H9 (cell line): ENCODE measurements at regions not wholly inside any gene's neighbourhood (a gene's known extent, or its start where the extent isn't known, plus 50 kb on each side); places are given as distances from the start of the nearest gene placed in this dataset.

Source experiments
- DNase-seq: peaks from one replicate; pipeline ENCODE4 v3.0.0-alpha.2; 2017
- H2AFZ ChIP-seq: one replicate; pipeline ENCODE4 v1.6.1; 2013; ENCODE audit warnings: mild to moderate bottlenecking, low read length, control low read depth, moderate library complexity
- H2AK5ac ChIP-seq: 2 replicates; pipeline ENCODE4 v1.6.1; 2013; ENCODE audit warnings: low read length, control low read depth, mixed read lengths; ENCODE audit not compliant: insufficient read length
- H2BK120ac ChIP-seq: one replicate; pipeline ENCODE4 v1.6.1; 2013; ENCODE audit warnings: low read depth, mild to moderate bottlenecking, low read length, control low read depth, inconsistent platforms; ENCODE audit not compliant: poor library complexity, severe bottlenecking
- H2BK12ac ChIP-seq: 2 replicates; pipeline ENCODE4 v1.6.1; 2013; ENCODE audit warnings: low read length, control low read depth, mixed read lengths, low read depth; ENCODE audit not compliant: insufficient read length
- H2BK15ac ChIP-seq: 2 replicates; pipeline ENCODE4 v1.6.1; 2013; ENCODE audit warnings: low read depth, low read length, control low read depth
- H2BK20ac ChIP-seq: one replicate; pipeline ENCODE4 v1.6.1; 2013; ENCODE audit warnings: low read depth, mild to moderate bottlenecking, low read length, control low read depth, inconsistent platforms; ENCODE audit not compliant: poor library complexity, severe bottlenecking
- H2BK5ac ChIP-seq: 2 replicates; pipeline ENCODE4 v1.6.1; 2013; ENCODE audit warnings: low read length, control low read depth, mixed read lengths; ENCODE audit not compliant: insufficient read length
- H3K14ac ChIP-seq: 2 replicates; pipeline ENCODE4 v1.6.1; 2013; ENCODE audit warnings: low read length, control low read depth; ENCODE audit not compliant: insufficient read depth
- H3K18ac ChIP-seq: 2 replicates; pipeline ENCODE4 v1.6.1; 2013; ENCODE audit warnings: low read depth, mild to moderate bottlenecking, mixed read lengths, low read length, control low read depth; ENCODE audit not compliant: insufficient read length
- H3K23ac ChIP-seq: 2 replicates; pipeline ENCODE4 v1.6.1; 2013; ENCODE audit warnings: low read length, control low read depth, mixed read lengths, low read depth; ENCODE audit not compliant: insufficient read length
- H3K23me2 ChIP-seq: 2 replicates; pipeline ENCODE4 v1.6.1; 2013; ENCODE audit warnings: low read depth, mild to moderate bottlenecking, mixed read lengths, low read length, control low read depth; ENCODE audit not compliant: insufficient read length, poor library complexity, severe bottlenecking
- H3K27ac ChIP-seq: 2 replicates; pipeline ENCODE4 v1.5.1; 2013; ENCODE audit warnings: low read length, control low read depth, mixed read lengths, low read depth; ENCODE audit not compliant: insufficient read length
- H3K27me3 ChIP-seq: 2 replicates; pipeline ENCODE4 v1.6.1; 2013; ENCODE audit warnings: low read length, control low read depth, inconsistent platforms; ENCODE audit not compliant: insufficient read depth
- H3K4ac ChIP-seq: 2 replicates; pipeline ENCODE4 v1.6.1; 2013; ENCODE audit warnings: low read depth, mild to moderate bottlenecking, control low read depth, inconsistent platforms, low read length, moderate library complexity
- H3K4me1 ChIP-seq: 2 replicates; pipeline ENCODE4 v1.6.1; 2013; ENCODE audit warnings: low read length, control low read depth, inconsistent platforms; ENCODE audit not compliant: insufficient read depth
- H3K4me2 ChIP-seq: 2 replicates; pipeline ENCODE4 v1.6.1; 2013; ENCODE audit warnings: low read length, control low read depth, mixed read lengths; ENCODE audit not compliant: insufficient read length, insufficient read depth
- H3K56ac ChIP-seq: 2 replicates; pipeline ENCODE4 v1.6.1; 2013; ENCODE audit warnings: low read depth, mild to moderate bottlenecking, mixed read lengths, low read length, control low read depth; ENCODE audit not compliant: insufficient read length
- H3K79me1 ChIP-seq: 2 replicates; pipeline ENCODE4 v1.6.1; 2013; ENCODE audit warnings: low read depth, mild to moderate bottlenecking, moderate library complexity, low read length, control low read depth, inconsistent platforms; ENCODE audit not compliant: insufficient read depth, poor library complexity, severe bottlenecking
- H3K79me2 ChIP-seq: 2 replicates; pipeline ENCODE4 v1.6.1; 2013; ENCODE audit warnings: low read length, control low read depth, inconsistent platforms; ENCODE audit not compliant: insufficient read depth
- H3K9ac ChIP-seq: 2 replicates; pipeline ENCODE4 v1.6.1; 2013; ENCODE audit warnings: low read length, control low read depth, mixed read lengths; ENCODE audit not compliant: insufficient read length; ENCODE audit errors: extremely low read depth
- H3K9me3 ChIP-seq: one replicate; pipeline ENCODE4 v1.6.1; 2013; ENCODE audit warnings: low read depth, low read length, inconsistent platforms; ENCODE audit not compliant: control insufficient read depth
- H3T11ph ChIP-seq: one replicate; pipeline ENCODE4 v1.6.1; 2013; ENCODE audit warnings: mild to moderate bottlenecking, low read length, control low read depth, inconsistent platforms
- H4K20me1 ChIP-seq: one replicate; pipeline ENCODE4 v1.6.1; 2013; ENCODE audit not compliant: control insufficient read depth, insufficient read length, insufficient read depth
- H4K5ac ChIP-seq: 2 replicates; pipeline ENCODE4 v1.6.1; 2013; ENCODE audit warnings: low read depth, mild to moderate bottlenecking, mixed read lengths, low read length, control low read depth; ENCODE audit not compliant: insufficient read length
- H4K8ac ChIP-seq: replicated peaks from 2 replicates; pipeline ENCODE4 v1.6.1; 2013; ENCODE audit warnings: low read length, control low read depth, mixed read lengths, low read depth; ENCODE audit not compliant: insufficient read length
- H4K91ac ChIP-seq: 2 replicates; pipeline ENCODE4 v1.6.1; 2013; ENCODE audit warnings: low read depth, mild to moderate bottlenecking, moderate library complexity, mixed read lengths, low read length, control low read depth; ENCODE audit not compliant: insufficient read length
- H3K27ac Mint-ChIP-seq, 3 experiments: 2 replicates in 2 of 3; 3 replicates in 1 of 3; pipeline ENCODE4 v1.8.0; 2020 to 2021; ENCODE audit warnings: mixed read lengths in 3 of 3, mild to moderate bottlenecking in 1 of 3, moderate library complexity in 1 of 3
- H3K27me3 Mint-ChIP-seq: 2 replicates; pipeline ENCODE4 v1.8.0; 2021; ENCODE audit warnings: low read depth, mild to moderate bottlenecking, moderate library complexity, mixed read lengths
- H3K36me3 Mint-ChIP-seq, 3 experiments: 2 replicates in 2 of 3; 3 replicates in 1 of 3; pipeline ENCODE4 v1.8.0; 2020 to 2021; ENCODE audit warnings: low read depth in 3 of 3, mixed read lengths in 3 of 3; ENCODE audit not compliant: insufficient read depth in 1 of 3
- H3K4me1 Mint-ChIP-seq, 2 experiments: 2 replicates each; pipeline ENCODE4 v1.8.0; 2020; ENCODE audit warnings: mixed read lengths in 2 of 2
- H3K4me3 Mint-ChIP-seq, 2 experiments: 2 replicates in 1 of 2; 3 replicates in 1 of 2; pipeline ENCODE4 v1.8.0; 2020 to 2021; ENCODE audit warnings: mild to moderate bottlenecking in 2 of 2, mixed read lengths in 2 of 2, moderate library complexity in 1 of 2
- H3K9me3 Mint-ChIP-seq, 2 experiments: 2 replicates in 1 of 2; 3 replicates in 1 of 2; pipeline ENCODE4 v1.8.0; 2020; ENCODE audit warnings: mild to moderate bottlenecking in 2 of 2, mixed read lengths in 2 of 2, moderate library complexity in 1 of 2
- WGBS: extraction: QIAGEN DNeasy Blood & Tissue Kit; methylation state at CpG from one replicate; pipeline ENCODE4 v1.1.7; 2013; ENCODE audit warnings: missing lambda C conversion rate, low lambda C conversion rate, mixed read lengths; ENCODE audit not compliant: insufficient read length; ENCODE audit errors: extremely low coverage; 5-methylcytosine and 5-hydroxymethylcytosine counted together
- TF ChIP-seq, protein P1 (sequence below): fragments of 200-600 bp; sonication (generic); conservative IDR thresholded peaks from 3 replicates; pipeline ENCODE4 v1.8.0; 2021; ENCODE audit warnings: antibody characterized with exemption, mild to moderate bottlenecking

DNA sequence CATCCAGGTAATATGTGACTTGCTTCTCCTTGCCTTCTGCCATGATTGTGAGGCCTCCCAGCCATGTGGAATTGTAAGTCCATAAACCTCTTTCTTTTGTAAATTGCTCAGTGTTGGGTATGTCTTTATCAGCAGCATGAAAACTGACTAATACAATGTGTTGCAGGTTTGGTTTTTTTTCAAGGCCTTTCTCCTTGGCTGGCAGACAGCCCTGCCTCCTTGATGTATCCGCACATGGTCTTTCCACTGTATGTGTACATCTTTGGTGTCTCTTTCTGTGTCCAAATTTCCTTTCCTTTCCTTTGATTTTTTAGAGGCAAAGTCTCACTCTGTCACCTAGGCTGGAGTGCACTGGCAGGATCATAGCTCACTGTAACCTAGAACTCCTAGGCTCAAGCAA lies 260.1 kb downstream of the TUSC7 start:
- TF ChIP-seq, protein P1, sequence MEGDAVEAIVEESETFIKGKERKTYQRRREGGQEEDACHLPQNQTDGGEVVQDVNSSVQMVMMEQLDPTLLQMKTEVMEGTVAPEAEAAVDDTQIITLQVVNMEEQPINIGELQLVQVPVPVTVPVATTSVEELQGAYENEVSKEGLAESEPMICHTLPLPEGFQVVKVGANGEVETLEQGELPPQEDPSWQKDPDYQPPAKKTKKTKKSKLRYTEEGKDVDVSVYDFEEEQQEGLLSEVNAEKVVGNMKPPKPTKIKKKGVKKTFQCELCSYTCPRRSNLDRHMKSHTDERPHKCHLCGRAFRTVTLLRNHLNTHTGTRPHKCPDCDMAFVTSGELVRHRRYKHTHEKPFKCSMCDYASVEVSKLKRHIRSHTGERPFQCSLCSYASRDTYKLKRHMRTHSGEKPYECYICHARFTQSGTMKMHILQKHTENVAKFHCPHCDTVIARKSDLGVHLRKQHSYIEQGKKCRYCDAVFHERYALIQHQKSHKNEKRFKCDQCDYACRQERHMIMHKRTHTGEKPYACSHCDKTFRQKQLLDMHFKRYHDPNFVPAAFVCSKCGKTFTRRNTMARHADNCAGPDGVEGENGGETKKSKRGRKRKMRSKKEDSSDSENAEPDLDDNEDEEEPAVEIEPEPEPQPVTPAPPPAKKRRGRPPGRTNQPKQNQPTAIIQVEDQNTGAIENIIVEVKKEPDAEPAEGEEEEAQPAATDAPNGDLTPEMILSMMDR = no peak
- Histone ChIP-seq H2AFZ (no peak overlapping the region), H3K27me3 (no peaks in the 10 kb centered on the region), H2BK12ac (no peak overlapping the region), H3K23ac (no peak overlapping the region), H3K9me3 (no peaks in the 10 kb centered on the region), H3K56ac (no peak overlapping the region), H2BK15ac (no peak overlapping the region), H2BK20ac (no peak overlapping the region), H3K9ac (no peak overlapping the region), H3K27ac (no peak overlapping the region), H3T11ph (no peak overlapping the region), H3K23me2 (no peaks in the 10 kb centered on the region), H3K4me1 (no peaks in the 10 kb centered on the region), H2BK120ac (no peak overlapping the region), H3K14ac (no peak overlapping the region), H4K8ac (no peak overlapping the region), H4K5ac (no peak overlapping the region), H4K20me1 (no peaks in the 10 kb centered on the region), H3K79me2 (no peaks in the 10 kb centered on the region), H3K79me1 (no peaks in the 10 kb centered on the region), H4K91ac (no peak overlapping the region), H2BK5ac (no peak overlapping the region), H3K18ac (no peak overlapping the region), H2AK5ac (no peak overlapping the region), H3K4ac (no peak overlapping the region), H3K4me2 (no peak overlapping the region)
- no CpG with 5 or more reads among the region's 1 CpG for WGBS
- Mint-ChIP-seq H3K4me3 (no peak overlapping the region), H3K36me3 (no peaks in the 10 kb centered on the region), H3K27me3 (no peaks in the 10 kb centered on the region), H3K4me1 (0 out of 4 replicates have a peak, but pooled peaks cover 0 to 3% of the 10 kb centered on the region in 2 experiments), H3K27ac (peak overlapping the region in 1 of 3 experiments; percentile 54; a peak in 2 of 7 replicates), H3K9me3 (no peaks in the 10 kb centered on the region; a peak in 1 of 5 replicates)
- no peak for DNase-seq
